Astrocyte (in vitro differentiated cells and primary cell): ENCODE measurements at regions not wholly inside any gene's neighbourhood (a gene's known extent, or its start where the extent isn't known, plus 50 kb on each side); places are given as distances from the start of the nearest gene placed in this dataset.

ENCODE experiments used
- DNase-seq: peaks from one replicate; pipeline ENCODE4 v3.0.0-alpha.2; 2010; ENCODE audit warnings: low read depth
- FAIRE-seq: peaks from 2 replicates; lab custom pipeline; 2011; peaks lifted over from hg19 to GRCh38; lab: Jason Lieb, UNC
- H2AFZ ChIP-seq: 2 replicates; pipeline ENCODE4 v1.6.0; 2012; ENCODE audit warnings: low read depth, low read length, inconsistent platforms
- H3K27ac ChIP-seq: 2 replicates; pipeline ENCODE4 v1.5.1; 2011; ENCODE audit warnings: low read depth, low read length, inconsistent platforms
- H3K27me3 ChIP-seq: 2 replicates; pipeline ENCODE4 v1.6.0; 2011; ENCODE audit warnings: low read length, inconsistent platforms; ENCODE audit not compliant: insufficient read depth
- H3K36me3 ChIP-seq: 2 replicates; pipeline ENCODE4 v1.5.1; 2011; ENCODE audit warnings: low read length, inconsistent platforms; ENCODE audit not compliant: insufficient read depth
- H3K4me1 ChIP-seq: 2 replicates; pipeline ENCODE4 v1.5.1; 2011; ENCODE audit warnings: low read length, inconsistent platforms; ENCODE audit not compliant: insufficient read depth
- H3K4me2 ChIP-seq: 2 replicates; pipeline ENCODE4 v1.6.0; 2012; ENCODE audit warnings: low read length, inconsistent platforms
- H3K4me3 ChIP-seq: 2 replicates; pipeline ENCODE4 v1.5.1; 2011; ENCODE audit warnings: low read depth, mild to moderate bottlenecking, low read length, inconsistent platforms; ENCODE audit not compliant: insufficient read depth
- H3K79me2 ChIP-seq: 2 replicates; pipeline ENCODE4 v1.6.0; 2012; ENCODE audit warnings: mild to moderate bottlenecking, low read length, inconsistent platforms; ENCODE audit not compliant: insufficient read depth
- H3K9ac ChIP-seq: 2 replicates; pipeline ENCODE4 v1.6.0; 2012; ENCODE audit warnings: mild to moderate bottlenecking, low read length, inconsistent platforms
- H3K9me3 ChIP-seq: 2 replicates; pipeline ENCODE4 v1.5.1; 2012; ENCODE audit warnings: low read depth, mild to moderate bottlenecking, low read length, inconsistent platforms; ENCODE audit not compliant: insufficient read depth
- H4K20me1 ChIP-seq: 2 replicates; pipeline ENCODE4 v1.6.0; 2012; ENCODE audit warnings: low read length, inconsistent platforms; ENCODE audit not compliant: insufficient read depth
- H3K27ac Mint-ChIP-seq: one replicate; pipeline ENCODE4 v1.8.0; 2021; ENCODE audit warnings: mild to moderate bottlenecking, mixed read lengths; ENCODE audit not compliant: unreplicated experiment
- H3K27me3 Mint-ChIP-seq: one replicate; pipeline ENCODE4 v1.8.0; 2021; ENCODE audit warnings: low read depth, mixed read lengths; ENCODE audit not compliant: unreplicated experiment
- H3K36me3 Mint-ChIP-seq: one replicate; pipeline ENCODE4 v1.8.0; 2021; ENCODE audit warnings: low read depth, mixed read lengths; ENCODE audit not compliant: unreplicated experiment
- H3K4me1 Mint-ChIP-seq: one replicate; pipeline ENCODE4 v1.8.0; 2021; ENCODE audit warnings: low read depth, mixed read lengths; ENCODE audit not compliant: unreplicated experiment
- H3K4me3 Mint-ChIP-seq: one replicate; pipeline ENCODE4 v1.8.0; 2021; ENCODE audit warnings: mild to moderate bottlenecking, moderate library complexity, mixed read lengths; ENCODE audit not compliant: unreplicated experiment
- H3K9me3 Mint-ChIP-seq: one replicate; pipeline ENCODE4 v1.8.0; 2021; ENCODE audit warnings: mild to moderate bottlenecking, mixed read lengths; ENCODE audit not compliant: unreplicated experiment
- CTCF ChIP-seq: IDR thresholded peaks from 2 replicates; pipeline ENCODE4 v1.5.1; 2011; ENCODE audit warnings: low read depth, mild to moderate bottlenecking, inconsistent platforms, low read length, moderate library complexity; ENCODE audit not compliant: insufficient read depth
- EZH2 ChIP-seq: IDR thresholded peaks from 2 replicates; pipeline ENCODE4 v1.6.1; 2012; ENCODE audit warnings: mild to moderate bottlenecking, low read length, inconsistent platforms; ENCODE audit not compliant: insufficient read depth

- H2AFZ ChIP-seq = no peak overlapping the region
- Mint-ChIP-seq H3K9me3 (no peaks in the 10 kb centered on the region), H3K4me3 (no peak overlapping the region), H3K4me1 (peaks cover 8% of the 10 kb centered on the region), H3K36me3 (no peaks in the 10 kb centered on the region), H3K27ac (no peak overlapping the region), H3K27me3 (no peaks in the 10 kb centered on the region)
- no peaks in the 10 kb centered on the region for H3K36me3 ChIP-seq
- H3K27ac ChIP-seq = no peak overlapping the region
- no peak overlapping the region for H3K9ac ChIP-seq
- H3K79me2 ChIP-seq = no peaks in the 10 kb centered on the region
- H3K9me3 ChIP-seq = no peaks in the 10 kb centered on the region
- no peaks in the 10 kb centered on the region for H3K27me3 ChIP-seq
- H4K20me1 ChIP-seq = no peaks in the 10 kb centered on the region
- TF ChIP-seq EZH2 = no peak
- no peak for TF ChIP-seq CTCF
- H3K4me2 ChIP-seq = no peak overlapping the region
- no peak overlapping the region for H3K4me3 ChIP-seq
- no peak for FAIRE-seq
- DNase-seq = no peak
- H3K4me1 ChIP-seq = no peaks in the 10 kb centered on the region
Observed at GRCh38 chr6:137775720-137776119, 91.3 kb upstream of the TNFAIP3 start.

GRCh38 chr6:137776256-137776655 lies 90.8 kb upstream of the TNFAIP3 start:
- Mint-ChIP-seq H3K36me3 (no peaks in the 10 kb centered on the region), H3K4me1 (peaks cover 8% of the 10 kb centered on the region), H3K9me3 (no peaks in the 10 kb centered on the region), H3K4me3 (no peak overlapping the region), H3K27me3 (no peaks in the 10 kb centered on the region), H3K27ac (no peak overlapping the region)
- no peak for FAIRE-seq
- Histone ChIP-seq H3K9ac (no peak overlapping the region), H3K27ac (no peak overlapping the region), H3K9me3 (no peaks in the 10 kb centered on the region), H3K4me2 (no peak overlapping the region), H3K4me1 (no peaks in the 10 kb centered on the region), H3K79me2 (no peaks in the 10 kb centered on the region), H3K36me3 (no peaks in the 10 kb centered on the region), H3K27me3 (no peaks in the 10 kb centered on the region), H4K20me1 (no peaks in the 10 kb centered on the region), H3K4me3 (no peak overlapping the region), H2AFZ (no peak overlapping the region)
- no peak for DNase-seq
- TF ChIP-seq EZH2 (no peak), CTCF (no peak)

GRCh38 chr6:137776786-137777686 lies 90.0 kb upstream of the TNFAIP3 start:
- no peaks in the 10 kb centered on the region for H4K20me1 ChIP-seq
- Mint-ChIP-seq H3K36me3 (no peaks in the 10 kb centered on the region), H3K27ac (no peak overlapping the region), H3K27me3 (peaks cover 1% of the 10 kb centered on the region), H3K9me3 (no peaks in the 10 kb centered on the region), H3K4me1 (peaks cover 8% of the 10 kb centered on the region), H3K4me3 (no peak overlapping the region)
- no peak for TF ChIP-seq CTCF
- no peak for TF ChIP-seq EZH2
- H3K9me3 ChIP-seq = no peaks in the 10 kb centered on the region
- no peaks in the 10 kb centered on the region for H3K36me3 ChIP-seq
- no peak overlapping the region for H3K9ac ChIP-seq
- no peaks in the 10 kb centered on the region for H3K4me1 ChIP-seq
- H2AFZ ChIP-seq = no peak overlapping the region
- H3K4me3 ChIP-seq = no peak overlapping the region
- H3K79me2 ChIP-seq = no peaks in the 10 kb centered on the region
- H3K4me2 ChIP-seq = peak overlapping the region; percentile 6
- H3K27ac ChIP-seq = no peak overlapping the region
- H3K27me3 ChIP-seq = no peaks in the 10 kb centered on the region
- DNase-seq = no peak
- FAIRE-seq = no peak
